ENCODE measurements at regions not wholly inside any gene's neighbourhood (a gene's known extent, or its start where the extent isn't known, plus 50 kb on each side); places are given as distances from the start of the nearest gene placed in this dataset.
A peak's percentile ranks its signal among the peaks of the same experiment; 100 is the strongest.

DNA sequence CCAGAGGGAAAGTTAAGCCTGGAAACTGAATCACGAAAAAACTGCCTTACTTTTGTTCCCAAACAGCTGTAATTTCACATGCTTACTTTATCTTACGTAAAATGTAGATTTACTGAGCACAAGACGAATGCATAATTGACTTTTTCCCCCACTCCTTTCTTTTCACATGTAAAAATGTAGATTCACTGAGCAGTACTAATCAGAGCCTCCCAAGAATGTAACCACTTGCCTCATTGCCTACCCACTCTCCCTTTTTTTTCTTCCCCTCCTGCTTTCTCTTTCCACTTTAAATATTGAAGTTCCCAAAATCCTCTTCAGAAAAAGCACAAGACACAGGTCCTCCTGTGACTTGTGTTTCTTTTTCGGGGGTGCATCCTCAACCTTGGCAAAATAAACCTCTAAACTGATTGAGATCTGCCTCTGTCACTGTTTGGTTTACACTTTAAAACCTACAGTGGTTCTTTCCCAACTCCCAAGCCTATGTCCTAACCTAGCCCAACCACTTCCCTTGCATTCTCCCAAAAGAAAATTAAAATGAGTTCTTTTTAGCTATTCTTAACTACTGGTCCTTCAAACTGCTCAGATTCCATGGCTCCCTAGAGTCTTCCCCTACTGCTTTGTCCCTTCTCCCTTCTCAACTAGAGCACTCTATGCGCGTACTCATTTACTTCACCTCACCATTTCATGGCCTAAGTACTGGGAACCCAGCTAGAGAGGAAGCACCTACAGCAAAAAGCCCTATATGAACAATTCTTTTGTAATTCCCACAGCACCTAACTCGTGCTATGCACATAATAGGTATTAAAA is 236.6 kb upstream of the MKLN1 start:
- DNase-seq = no peak

DNA sequence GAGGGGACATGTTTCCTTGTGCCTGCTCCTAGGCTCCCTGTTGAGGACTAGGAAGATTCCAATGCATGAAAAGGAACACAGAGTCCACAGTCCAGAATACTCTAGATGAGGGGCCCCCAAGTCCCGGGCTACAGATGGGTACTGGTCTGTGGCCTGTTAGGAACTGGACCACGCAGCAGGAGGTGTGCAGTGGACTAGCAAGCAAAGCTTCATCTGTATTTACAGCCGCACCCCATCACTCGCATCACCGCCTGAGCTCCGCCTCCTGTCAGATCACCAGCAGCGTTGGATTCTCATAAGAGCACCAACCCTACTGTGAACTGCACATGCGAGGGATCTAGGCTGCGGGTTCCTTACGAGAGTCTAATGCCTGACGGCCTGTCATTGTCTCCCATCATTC is 233.0 kb upstream of the MKLN1 start:
- no peak for DNase-seq

DNA sequence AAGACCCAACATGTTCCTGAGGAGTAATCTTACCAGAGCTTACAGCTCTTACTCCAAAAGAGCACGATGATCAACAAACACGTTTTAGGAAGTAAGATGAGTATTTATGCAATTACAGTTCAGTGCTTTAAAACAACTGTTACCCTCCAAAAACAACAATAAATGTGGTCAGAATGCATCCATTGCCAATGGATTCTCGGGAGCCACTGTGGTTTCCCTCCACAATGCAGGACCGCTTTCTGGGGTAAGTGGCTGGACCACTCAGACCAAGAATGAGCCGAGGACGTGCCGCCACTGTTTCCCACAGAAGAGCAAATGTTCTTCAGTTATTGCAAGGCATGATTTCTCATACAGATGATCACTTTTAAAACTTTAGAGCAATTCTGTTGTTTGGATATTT is 232.3 kb upstream of the MKLN1 start:
- no peak for DNase-seq

DNA sequence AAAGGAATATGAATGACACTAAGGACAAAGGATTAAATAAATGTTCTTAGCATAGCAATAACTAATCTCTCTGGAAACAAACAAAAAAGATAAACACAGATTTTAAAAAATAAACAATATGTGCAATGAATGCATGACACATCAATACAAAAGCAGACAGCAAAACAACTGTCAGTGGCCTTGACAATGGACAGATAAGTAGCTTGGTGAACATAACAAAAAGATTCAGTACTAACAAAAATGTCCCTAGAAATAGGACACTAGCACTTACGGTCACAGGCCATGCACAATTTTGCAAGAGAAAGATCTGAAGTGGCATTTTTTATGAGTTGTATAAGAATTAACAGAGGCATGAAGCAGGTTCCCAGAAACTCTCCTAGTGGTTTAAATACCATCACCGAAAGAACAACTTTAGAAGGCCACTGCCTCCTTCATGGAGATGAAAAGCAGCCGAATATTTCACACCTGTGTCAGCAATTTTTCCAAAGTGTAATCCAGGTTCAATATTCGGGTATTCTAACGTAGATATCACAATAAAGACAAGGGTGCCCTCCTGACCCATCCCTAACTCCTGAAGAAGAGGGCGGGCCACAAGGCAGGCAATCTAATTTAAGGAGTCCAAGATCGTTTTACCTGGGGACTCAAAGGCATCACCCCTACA is 231.3 kb upstream of the MKLN1 start:
- no peak for DNase-seq

DNA sequence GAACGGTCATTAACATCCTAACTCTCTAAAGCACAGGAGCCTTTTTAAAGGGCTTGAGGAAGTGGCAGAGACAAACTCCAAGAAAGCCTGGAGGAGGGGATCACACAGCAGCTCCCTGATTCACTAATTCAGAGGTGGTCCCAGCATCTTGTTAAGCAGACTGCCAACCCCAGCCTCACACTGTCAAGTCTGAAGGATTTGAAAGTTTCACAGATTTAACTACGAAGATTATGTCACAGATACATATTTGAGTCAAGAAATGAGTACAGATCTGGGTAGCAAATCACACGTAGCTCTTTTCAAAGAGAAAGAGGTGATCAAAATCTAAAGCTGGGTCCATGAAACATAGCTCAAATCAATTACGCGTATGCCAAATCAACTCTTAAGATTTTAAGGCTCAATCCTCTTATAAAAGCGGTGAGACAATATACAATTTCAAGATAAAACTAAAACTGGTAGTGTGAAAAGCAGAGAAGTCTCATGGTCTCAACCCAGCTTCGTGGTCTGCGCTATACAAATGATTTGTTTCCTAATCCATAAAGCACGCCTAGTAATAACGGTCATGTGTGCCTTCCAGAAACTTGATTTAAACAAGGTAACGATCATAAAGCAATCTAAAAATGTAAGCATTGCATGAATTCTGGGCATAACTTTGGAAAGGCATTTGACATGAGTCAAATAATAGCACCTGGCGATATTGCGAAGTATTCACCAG is 229.9 kb upstream of the MKLN1 start:
- no peak for DNase-seq

DNA sequence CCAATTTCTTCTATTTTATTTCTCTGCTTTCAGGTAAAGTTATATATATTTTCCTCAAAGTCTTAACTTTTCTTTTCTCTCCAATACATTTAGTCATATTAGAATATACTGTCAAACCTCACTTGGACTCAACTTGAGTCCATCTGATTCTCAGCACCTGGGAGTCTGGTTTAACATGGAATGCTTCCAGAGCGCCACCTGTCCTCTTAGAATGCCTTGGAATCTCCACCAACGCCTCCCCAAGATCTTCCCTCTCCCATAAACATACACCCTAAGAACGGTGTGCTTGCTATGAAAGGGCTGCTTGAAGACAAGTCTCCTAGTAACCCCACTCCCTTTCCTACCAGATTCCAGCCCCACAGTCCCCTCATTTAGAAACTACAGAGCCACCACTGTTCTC is 229.1 kb upstream of the MKLN1 start:
- no peak for DNase-seq

DNA sequence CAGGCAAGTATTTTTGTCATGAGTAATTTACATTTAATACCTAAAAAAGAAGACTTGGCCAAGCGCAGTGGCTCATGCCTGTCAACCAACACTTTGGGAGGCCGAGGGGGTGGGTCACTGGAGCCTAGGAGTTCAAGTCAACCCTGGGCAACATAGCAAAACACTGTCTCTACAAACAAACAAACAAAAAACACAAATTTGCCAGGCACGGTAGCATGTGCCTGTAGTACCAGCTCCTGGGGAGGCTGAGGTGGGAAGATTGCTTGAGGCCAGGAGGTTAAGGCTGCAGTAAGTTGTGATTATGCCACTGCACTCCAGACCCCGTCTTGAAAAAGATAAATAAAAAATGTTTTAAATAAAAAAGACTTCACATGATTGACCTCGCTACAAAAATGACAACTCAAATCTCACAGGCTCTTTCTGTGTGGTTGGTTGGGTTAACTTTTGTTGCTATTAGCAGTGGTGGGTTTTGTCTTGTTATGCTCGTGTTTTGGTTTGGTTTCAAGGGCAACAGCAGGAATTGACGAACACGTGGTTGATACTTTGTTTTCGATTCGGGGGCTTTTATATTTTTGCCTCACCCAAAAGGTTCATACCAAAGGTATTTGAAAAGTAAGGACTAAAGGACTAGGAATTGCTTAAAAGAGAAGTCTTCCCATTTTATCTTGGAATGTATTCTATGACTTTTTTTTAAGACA is 227.2 kb upstream of the MKLN1 start:
- no peak for DNase-seq

DNA sequence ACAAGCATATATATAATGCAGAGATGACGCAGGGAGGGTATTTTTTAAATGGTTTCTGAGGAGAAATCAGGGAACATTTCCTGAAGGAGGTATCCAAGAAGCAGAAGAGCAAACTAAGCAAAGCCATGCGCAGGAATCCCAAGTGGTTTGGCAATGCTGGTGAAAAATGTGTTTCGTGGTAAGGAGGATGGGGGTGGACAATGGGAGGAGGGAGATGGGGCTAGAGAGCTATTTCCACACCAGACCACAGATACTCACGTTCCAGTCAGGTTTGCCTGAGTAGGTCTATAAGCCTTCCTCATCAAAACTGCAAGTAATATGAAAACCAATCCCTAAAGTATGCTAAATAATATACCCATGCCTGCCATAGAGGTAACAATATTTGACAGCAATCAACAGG is 223.7 kb upstream of the MKLN1 start:
- DNase-seq = no peak

DNA sequence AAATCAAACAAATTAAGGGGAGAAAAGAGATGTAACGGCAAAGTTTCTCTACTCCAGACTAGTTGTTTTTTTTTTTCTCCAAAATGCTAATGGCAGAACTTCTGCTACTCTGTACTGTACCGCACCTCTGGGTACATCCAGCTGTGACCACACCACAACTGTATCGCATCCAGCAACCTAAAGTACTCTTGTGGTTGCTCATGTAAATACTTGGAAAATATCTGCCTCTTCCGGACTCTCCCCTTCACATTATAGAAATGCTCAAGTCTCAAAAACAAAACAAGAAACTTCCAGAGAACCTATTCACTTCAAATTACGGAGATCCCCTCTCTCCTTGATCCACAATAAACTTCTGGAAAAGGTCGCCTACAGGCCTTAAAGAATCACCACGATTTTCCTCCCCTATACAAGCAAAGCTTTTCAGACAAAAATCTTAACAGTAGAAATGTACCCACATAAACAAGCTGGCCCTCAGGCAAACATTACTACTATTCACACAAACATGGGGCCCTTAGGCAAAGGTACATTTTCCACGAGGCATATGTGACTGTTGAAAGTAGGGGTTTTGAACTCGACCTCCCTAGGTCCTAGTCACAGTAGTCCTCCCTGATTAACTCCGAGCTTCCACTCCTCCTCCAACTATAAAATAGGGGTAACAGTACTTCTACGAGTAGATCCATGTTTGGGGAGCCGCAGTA is 222.9 kb upstream of the MKLN1 start:
- no peak for DNase-seq

DNA sequence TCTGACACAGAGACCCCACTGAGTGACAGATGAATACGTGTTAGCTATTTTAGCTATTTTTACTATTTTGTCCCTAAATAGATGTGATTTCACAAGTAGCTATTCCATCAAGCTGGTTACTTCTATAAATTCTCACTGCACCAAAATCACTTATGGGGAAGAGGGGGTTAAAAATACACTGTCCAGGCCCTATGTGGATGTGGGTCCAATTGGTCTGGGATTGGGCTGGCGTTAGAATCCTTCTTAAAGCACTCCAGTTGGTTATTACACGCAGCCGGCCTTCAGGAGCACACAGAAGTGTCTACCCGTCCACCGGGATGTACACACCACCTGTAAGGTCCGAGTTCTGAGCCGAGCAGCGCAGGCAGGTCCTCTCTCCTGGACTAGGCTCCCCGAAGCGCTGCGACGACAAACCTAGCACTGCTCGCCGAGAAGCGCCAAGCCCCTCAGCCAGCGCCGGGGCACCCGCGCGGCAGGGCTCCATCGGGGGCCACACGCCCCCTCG is 222.3 kb upstream of the MKLN1 start:
- no peak for DNase-seq

DNA sequence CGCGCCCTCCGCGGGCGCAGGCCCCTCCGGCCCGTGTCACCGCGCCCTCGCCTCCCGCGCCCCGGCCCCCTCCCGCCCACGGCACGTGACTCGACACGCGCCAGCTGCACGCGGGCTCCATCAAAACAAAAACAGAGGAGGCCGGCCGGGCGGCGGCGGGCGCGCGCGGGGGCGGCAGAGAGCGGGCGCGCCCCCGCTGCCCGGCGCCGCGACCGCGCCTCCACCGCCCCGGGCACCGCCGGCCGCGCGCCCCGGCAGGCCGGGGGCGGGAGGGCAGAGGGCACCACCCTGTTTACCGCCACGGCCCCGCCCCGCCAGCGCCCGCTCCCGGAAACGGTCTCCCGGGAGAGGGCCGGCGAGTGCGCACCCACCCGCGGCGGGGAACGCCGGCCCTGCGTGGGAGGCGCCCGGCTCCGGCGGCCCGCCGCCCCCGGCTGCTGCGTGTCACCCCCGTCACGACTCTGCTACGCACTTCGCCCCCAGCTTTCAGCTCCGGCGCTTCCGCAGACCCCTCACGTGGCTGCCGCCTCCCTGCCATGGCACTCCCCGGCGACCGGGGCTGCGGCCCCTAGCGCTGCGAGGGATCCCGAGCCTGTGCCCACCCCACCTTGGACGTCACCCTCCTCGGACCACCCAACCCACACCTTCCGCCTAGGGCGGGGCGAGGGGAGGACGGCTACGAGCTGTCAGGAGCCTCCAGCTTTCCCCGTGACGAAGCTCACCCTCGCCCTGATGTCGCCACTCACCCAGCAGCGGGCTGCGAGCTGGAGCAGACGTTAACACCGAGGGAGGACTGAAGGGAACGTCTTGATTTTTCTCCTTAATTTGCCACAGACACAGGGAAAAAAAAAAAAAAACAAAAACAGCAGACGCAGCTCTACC is 221.6 kb upstream of the MKLN1 start:
- DNase-seq = peak; percentile 42

DNA sequence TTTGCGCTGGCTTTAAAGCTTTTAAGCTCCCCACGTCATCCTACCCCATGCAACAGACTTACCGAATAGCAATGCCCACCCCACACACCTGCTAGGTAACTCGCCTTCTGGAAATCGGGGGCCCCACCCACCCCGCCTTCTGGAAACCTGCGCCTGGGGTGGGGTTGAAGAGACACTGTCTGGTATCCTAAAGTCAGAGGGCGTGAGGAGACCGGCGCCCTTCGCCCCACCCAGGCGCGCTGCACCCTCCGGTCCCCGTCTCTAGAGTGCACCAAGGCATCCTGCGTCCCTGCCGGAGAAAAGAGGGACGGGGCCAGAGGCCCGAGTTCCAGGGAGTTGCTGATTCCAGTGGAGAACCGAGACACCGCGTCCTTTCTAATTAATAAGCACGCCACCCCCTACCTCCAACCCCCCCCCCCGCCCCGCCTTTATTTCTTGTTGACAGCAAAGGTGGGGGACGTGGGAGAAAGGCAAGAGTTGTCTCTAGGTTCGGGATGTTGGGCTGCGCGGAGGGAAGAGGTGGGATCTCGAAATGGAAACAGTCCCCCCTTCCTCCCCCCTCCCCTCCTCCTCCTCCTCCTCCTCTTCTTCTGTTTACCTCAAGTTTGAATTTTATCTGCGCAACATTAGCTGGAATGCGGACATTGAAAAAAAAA is 220.9 kb upstream of the MKLN1 start:
- DNase-seq = no peak

DNA sequence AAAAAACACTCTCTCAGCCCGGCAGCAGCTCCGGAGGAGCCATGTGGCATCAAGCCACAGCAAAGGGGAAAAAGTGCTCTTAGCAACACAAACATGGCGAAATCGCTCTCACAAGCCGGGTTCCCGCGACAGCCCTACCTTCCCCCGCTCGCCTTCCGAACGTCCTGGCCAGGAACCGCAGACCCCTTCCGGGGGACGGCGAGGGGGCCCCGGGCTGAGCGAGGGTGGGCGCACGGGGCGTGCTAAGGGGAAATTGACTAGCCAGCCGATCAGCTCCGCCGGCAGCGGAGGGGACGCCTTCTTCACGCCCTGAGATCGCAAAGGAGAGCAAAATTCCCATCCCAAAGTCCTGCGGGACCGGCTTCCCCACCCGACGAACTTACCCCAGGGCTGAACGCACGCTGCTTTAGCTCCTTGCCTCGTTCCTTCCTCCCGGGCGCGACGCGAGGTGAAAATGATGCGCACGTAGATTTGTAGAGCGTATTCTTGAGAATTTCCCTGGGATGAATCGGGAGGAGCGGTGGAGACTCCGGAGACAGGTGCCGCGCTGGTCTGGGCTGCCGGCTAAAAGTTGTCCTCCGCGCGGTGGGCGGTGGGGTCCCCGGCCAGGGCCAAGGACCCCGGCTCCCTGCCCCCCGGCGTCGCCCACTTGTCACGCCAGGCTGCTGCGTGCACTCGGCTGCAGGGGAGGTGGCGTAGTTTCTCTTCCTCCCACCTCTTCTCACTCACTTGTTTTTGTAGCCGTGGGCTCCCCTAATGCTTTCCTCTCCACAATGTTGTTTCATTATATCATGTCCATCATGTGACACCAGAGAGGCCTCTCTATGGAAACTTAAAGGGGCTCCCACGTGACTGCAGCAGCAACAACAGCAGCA is 220.1 kb upstream of the MKLN1 start:
- peak; percentile 41 for DNase-seq

DNA sequence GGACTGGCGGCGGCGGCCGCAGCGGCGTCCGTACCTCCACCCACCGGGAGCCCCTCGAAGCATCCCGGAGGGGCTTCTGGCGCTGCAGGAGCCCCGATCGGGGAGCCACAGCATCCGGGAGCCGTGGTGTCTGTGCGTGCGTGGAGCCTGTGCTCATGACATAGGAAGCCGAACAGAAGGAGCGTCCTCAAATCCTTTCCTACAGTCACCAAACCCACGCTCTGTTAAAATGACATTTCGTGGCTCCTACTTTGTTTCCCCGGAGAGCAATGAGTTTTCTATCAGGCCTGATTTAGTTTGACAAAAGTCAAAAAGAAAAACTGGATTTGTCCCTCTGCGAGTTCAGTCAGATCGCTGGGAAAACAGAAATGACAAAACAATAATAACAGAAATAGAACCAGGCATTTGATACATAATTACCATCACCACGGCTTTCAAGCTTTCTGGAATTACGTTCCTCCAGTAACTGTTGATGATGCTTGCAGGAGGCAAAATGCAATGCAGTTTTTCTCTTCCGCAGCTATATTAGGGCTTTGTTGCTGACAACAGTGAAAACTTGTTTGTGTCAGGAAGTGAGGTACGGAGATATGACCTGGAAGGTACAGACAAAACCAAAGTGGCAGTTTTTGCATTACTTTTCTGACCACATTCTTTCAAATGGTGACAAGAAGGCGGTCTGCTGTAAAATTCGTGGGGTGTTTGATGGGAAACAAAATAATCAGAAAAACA is 219.3 kb upstream of the MKLN1 start:
- DNase-seq = no peak

DNA sequence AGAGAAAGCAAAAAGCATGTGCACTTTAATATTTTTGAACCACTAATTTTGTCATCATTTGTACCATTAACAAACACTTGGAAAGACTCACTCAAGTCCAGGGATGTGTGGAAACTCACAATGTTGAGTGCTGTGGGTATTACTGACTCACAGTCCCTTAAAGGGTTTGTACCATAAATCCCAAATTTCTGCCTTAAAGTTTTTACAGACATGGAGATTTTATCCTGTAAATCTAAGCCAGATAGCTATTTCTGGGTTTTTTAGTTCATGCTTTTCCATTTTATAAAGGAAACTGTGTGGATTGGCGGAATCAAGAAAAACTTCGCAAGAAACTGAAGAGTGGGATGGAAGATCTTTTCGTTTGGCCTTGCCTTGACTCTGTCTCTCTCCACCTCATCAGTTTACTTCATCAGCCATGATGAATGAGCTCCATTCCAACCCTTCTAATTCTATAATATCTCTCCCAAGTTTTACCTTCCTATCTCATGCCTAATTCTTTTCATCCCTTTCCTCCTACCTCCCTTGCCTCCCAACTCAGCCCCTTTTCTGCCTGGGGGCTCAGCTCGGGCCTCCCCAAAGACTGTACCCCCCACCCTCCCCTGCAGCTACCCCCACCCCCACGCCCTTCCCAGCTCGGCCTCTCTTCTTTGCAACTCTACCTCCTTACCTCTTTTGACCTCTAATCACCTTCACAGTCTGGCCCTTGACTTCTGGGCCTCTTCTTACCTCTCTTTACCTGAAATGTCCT is 218.5 kb upstream of the MKLN1 start:
- DNase-seq = no peak

DNA sequence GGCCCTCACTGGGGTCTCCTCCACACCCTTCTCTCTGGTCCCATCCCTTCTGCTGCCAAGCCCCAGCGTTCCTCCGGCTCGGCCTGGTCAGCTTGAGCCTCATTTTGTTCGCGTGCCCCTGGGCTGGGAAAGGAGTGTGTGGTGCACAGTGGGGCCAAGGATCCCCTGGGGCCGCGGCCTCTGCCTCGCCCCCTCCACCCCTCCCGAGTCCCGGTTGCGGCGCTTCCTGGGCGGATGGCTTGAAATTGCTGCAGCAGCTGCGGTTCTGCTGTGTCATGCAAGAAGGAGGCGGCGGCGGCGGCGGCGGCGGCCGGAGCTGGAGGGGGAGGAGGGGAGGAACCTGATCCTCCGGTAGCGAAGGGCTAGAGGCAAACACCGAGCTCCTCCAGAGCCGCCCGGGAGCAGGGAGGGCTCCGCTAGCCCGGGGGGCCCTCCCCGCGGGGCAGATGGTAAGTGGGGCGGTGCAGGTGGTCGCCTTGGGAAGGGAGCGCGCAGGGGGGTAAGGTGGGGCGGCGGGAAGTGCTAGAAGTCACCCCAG is 217.8 kb upstream of the MKLN1 start:
- DNase-seq = peak; percentile 55

DNA sequence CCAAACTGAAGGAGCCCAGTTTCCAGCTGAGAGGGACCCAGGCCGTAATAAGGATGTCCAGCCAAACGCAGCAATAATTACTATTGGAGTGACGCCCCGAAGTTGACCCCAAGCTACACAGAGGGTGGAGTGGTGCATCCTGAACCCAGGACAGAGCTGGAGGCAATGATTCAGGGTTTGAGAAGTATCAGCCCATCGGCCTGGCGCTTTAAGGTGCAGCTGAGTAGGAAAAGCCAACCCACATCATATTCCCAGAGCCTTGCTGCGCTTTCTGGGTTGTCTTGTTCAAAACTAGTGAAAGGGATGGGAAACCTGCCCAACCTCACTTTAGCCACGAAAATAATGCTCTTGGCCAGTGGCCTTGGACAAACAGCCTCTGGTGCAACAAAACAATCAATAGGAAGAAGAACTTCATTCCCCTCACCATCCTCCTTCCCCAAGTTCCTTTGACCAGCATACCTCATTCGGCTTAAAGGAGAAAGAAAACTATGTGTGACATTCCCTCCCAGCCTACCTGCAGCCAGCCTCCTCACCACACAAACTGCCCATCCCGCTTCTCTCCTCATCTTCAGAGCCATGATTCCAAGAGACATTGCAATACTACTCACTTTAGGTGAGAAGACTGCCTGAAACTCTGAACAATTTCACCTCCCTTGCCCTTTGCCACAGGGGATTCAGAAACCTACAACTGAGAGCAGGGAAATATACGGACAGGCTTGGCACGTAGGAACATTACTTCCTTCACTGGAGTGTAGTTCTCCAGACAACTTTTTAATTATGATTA is 217.2 kb upstream of the MKLN1 start:
- no peak for DNase-seq
